22Rv1 (cell line): ENCODE measurements at regions not wholly inside any gene's neighbourhood (a gene's known extent, or its start where the extent isn't known, plus 50 kb on each side); places are given as distances from the start of the nearest gene placed in this dataset.
A peak's percentile ranks its signal among the peaks of the same experiment; 100 is the strongest.
"Not testable (repeated sequence)": the region's sequence is repeated elsewhere in the genome, so short reads cannot be mapped to it uniquely, and the experiment has no call there.

Experiments
- H3K27ac ChIP-seq: fragments of 450-650 bp; 2 replicates; pipeline ENCODE4 v1.5.1; 2017
- ZFX ChIP-seq: fragments of 450-650 bp; IDR thresholded peaks from 2 replicates; pipeline ENCODE4 v1.6.1; 2017; ENCODE audit warnings: antibody characterized with exemption, borderline replicate concordance
- TF ChIP-seq, protein P1 (sequence below): fragments of 450-650 bp; IDR thresholded peaks from 2 replicates; pipeline ENCODE4 v1.5.1; 2017; ENCODE audit warnings: mild to moderate bottlenecking

- TF ChIP-seq, protein P1, sequence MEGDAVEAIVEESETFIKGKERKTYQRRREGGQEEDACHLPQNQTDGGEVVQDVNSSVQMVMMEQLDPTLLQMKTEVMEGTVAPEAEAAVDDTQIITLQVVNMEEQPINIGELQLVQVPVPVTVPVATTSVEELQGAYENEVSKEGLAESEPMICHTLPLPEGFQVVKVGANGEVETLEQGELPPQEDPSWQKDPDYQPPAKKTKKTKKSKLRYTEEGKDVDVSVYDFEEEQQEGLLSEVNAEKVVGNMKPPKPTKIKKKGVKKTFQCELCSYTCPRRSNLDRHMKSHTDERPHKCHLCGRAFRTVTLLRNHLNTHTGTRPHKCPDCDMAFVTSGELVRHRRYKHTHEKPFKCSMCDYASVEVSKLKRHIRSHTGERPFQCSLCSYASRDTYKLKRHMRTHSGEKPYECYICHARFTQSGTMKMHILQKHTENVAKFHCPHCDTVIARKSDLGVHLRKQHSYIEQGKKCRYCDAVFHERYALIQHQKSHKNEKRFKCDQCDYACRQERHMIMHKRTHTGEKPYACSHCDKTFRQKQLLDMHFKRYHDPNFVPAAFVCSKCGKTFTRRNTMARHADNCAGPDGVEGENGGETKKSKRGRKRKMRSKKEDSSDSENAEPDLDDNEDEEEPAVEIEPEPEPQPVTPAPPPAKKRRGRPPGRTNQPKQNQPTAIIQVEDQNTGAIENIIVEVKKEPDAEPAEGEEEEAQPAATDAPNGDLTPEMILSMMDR: no peak
- TF ChIP-seq ZFX: no peak
- no peak overlapping the region for H3K27ac ChIP-seq
Observed at GRCh38 chr12:17038923-17039322, 433.0 kb upstream of the LMO3 start.

DNA sequence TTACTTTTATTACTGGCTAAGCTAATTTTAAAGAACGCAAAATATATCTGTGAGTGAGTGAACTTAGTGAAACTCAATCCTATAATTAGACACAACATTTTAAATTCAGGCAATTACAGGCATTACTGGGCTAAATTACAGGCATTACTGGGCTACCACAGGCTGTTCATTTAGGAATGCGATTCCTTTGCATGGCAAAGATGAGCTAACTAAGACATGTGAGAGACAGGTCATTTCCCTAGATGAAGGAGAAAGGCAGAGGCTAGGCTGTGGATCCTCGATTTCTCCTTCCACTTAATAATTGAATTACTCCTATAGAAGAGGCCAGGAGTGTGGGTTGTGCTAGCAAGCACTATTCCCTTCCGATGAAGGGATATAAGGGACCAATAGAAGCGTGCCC is 429.4 kb upstream of the LMO3 start:
- no peak overlapping the region for H3K27ac ChIP-seq
- no peak for TF ChIP-seq ZFX
- TF ChIP-seq, protein P1: no peak

- TF ChIP-seq, protein P1: no peak
- no peak overlapping the region for H3K27ac ChIP-seq
Observed at GRCh38 chr12:17030338-17030737, 424.4 kb upstream of the LMO3 start.

- TF ChIP-seq, protein P1: peak; percentile 39
- no peak for TF ChIP-seq ZFX
- no peak overlapping the region for H3K27ac ChIP-seq
Observed at GRCh38 chr12:17028348-17028747, 422.4 kb upstream of the LMO3 start.

GRCh38 chr12:17025424-17025823 is 419.5 kb upstream of the LMO3 start:
- H3K27ac ChIP-seq: not testable (repeated sequence)

DNA sequence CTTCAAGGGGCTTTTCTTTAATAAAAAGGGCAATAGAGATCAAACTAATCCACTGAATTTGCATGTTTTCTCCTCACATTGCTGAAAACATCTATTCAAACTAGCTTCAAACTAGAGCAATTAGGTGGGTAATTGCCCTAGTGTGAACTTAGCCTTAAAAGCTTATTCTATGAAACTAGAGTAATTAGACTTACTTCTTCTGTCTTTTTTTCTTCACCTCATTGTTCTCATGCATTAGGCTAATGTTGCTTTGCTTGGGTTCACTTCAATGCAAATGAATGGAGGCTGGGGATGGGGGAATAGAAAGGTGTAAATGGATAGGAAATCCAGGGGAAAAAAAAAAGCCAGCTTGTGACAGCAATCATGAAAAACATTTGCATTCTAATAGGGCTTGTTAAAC is 414.8 kb upstream of the LMO3 start:
- H3K27ac ChIP-seq: no peak overlapping the region
- TF ChIP-seq, protein P1: no peak
- TF ChIP-seq ZFX: no peak

DNA sequence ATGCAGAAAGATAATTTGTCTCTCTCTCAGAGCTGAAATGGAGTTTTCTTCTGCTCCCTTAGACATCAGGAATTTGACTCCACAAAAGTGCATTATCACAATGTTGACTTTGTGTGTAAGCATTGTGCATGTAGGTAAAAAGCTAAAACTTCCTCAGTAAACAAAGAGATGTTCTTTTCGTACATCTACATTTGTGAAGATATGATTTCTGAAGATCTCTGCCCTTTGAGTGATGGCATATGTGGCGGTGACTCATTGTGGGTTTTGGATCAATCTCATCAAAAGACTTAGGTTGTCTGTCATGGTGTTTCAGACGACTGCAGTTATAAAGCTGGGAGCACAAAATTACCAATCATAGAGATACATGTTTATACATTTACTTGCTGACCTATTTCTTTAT is 411.4 kb upstream of the LMO3 start:
- no peak overlapping the region for H3K27ac ChIP-seq

More for the DNA sequence above, 411.4 kb upstream of the LMO3 start:
- TF ChIP-seq, protein P1: no peak
- TF ChIP-seq ZFX: no peak
